Adipocyte (in vitro differentiated cells): ENCODE measurements at regions not wholly inside any gene's neighbourhood (a gene's known extent, or its start where the extent isn't known, plus 50 kb on each side); places are given as distances from the start of the nearest gene placed in this dataset.

Experiments
- DNase-seq: peaks from one replicate; pipeline ENCODE4 v3.0.0-alpha.2; 2015; ENCODE audit warnings: low read depth
- H3K27me3 ChIP-seq: replicated peaks from 2 replicates; pipeline ENCODE4 v1.7.0; 2013; ENCODE audit warnings: mild to moderate bottlenecking, low read length, moderate library complexity; ENCODE audit not compliant: control insufficient read depth, insufficient read depth
- H3K36me3 ChIP-seq: 2 replicates; pipeline ENCODE4 v1.7.0; 2013; ENCODE audit warnings: low read length, mild to moderate bottlenecking, moderate library complexity; ENCODE audit not compliant: control insufficient read depth, insufficient read depth, severe bottlenecking
- H3K4me1 ChIP-seq: 2 replicates; pipeline ENCODE4 v1.7.0; 2013; ENCODE audit warnings: mild to moderate bottlenecking, low read length, moderate library complexity; ENCODE audit not compliant: control insufficient read depth, insufficient read depth
- H3K4me3 ChIP-seq: 2 replicates; pipeline ENCODE4 v1.7.0; 2013; ENCODE audit warnings: mild to moderate bottlenecking, low read length, moderate library complexity
- H3K9ac ChIP-seq: 2 replicates; pipeline ENCODE4 v1.7.0; 2013; ENCODE audit warnings: mild to moderate bottlenecking, low read length, moderate library complexity
- H3K9me3 ChIP-seq: 2 replicates; pipeline ENCODE4 v1.7.0; 2013; ENCODE audit warnings: mild to moderate bottlenecking, low read length, moderate library complexity; ENCODE audit not compliant: control insufficient read depth

DNA sequence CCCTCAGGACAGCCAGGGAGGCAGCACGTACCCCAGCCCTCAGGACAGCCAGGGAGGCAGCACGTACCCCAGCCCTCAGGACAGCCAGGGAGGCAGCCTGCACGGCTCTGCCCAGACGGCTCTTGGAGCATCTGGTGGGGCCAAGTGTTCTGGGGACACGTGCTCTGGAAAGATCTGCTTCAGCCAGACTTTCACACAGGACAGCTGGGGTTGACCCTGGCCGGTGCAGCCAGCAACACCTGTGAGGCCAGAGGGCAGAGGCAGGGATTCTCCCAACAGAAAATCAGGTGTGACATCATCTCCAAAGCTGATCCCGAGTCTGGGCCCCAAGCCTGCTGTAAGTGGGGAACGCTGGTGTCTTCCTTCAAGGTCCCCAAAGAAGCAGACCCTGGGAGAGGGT lies 55.5 kb upstream of the SLCO4A1 start:
- peaks cover 38% of the 10 kb centered on the region for H3K27me3 ChIP-seq
- no peak for DNase-seq
- no peaks in the 10 kb centered on the region for H3K9me3 ChIP-seq
- H3K36me3 ChIP-seq, result no peaks in the 10 kb centered on the region
- H3K9ac ChIP-seq, result no peak overlapping the region
- H3K4me1 ChIP-seq, result peaks cover 25% of the 10 kb centered on the region
- H3K4me3 ChIP-seq, result no peak overlapping the region

DNA sequence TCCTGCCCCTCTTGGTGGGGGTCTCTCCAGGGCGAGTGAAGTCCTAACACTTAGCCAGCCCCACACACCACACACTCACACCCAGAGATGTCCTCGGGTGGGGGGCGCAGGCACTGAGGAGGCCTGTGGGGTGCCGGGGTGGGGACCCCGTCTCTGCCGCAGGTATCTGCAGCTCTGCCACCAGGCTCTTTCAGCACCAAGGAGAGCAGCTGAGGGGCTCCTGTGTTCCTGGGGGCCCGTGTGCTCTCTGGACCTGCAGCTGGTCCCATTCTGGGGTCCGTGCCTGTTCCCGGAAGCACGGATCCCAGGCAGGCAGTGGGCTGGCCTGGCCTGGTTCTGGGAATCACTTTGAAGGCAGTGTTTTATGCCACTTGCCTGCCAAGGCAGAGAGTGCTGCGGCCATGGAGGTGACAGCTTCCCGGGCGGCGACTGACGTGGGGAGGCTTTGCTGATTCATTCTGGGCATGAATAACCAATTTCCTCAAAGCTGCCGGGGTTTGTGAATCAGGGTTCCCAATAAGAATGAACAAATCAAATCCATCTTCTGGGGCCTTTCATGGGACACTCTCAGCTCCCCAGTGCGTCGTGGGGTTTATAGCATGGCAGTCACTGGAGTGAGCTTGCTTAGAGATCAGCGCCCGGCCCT lies 54.4 kb upstream of the SLCO4A1 start:
- DNase-seq, result peak; percentile 26
- Histone ChIP-seq H3K4me3 (no peak overlapping the region), H3K36me3 (no peaks in the 10 kb centered on the region), H3K4me1 (peaks cover 25% of the 10 kb centered on the region), H3K27me3 (peaks cover 29% of the 10 kb centered on the region), H3K9ac (no peak overlapping the region), H3K9me3 (no peaks in the 10 kb centered on the region)

DNA sequence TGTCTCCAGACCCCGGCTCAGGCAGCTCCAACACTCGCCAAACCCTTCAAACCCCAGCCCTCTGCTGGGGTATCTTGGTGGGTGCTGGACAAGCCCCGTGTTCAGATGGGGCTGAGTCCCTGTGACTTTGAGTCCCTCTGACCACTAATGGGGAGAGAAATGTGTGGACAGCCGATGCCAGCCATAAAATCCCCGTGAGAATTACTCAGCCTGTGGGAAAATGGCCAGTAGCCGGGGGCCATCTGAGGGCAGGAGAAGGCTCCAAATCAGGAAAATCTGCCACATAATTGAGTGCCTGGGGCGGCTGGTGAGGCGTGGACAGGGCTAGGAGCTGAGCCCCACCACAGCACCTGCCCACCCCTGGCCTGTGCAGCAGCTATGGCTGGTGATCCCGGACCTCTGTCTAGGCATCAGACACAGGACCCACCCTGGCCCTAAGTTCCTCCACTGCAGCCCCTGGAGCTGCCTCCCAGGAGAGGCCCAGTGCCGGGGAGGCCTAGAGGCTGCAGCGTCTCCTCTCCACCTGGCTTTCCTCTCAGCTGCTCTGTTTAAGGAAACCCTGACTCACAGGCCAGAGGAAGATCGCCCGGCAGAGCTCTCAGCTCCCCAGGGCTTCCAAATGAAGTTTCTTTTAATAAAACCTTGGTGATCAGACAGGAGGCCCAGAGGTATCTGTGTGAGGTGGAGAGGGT lies 53.7 kb upstream of the SLCO4A1 start:
- Histone ChIP-seq H3K27me3 (peaks cover 24% of the 10 kb centered on the region), H3K9ac (no peak overlapping the region), H3K4me3 (no peak overlapping the region), H3K4me1 (peaks cover 25% of the 10 kb centered on the region), H3K9me3 (no peaks in the 10 kb centered on the region), H3K36me3 (no peaks in the 10 kb centered on the region)
- no peak for DNase-seq

DNA sequence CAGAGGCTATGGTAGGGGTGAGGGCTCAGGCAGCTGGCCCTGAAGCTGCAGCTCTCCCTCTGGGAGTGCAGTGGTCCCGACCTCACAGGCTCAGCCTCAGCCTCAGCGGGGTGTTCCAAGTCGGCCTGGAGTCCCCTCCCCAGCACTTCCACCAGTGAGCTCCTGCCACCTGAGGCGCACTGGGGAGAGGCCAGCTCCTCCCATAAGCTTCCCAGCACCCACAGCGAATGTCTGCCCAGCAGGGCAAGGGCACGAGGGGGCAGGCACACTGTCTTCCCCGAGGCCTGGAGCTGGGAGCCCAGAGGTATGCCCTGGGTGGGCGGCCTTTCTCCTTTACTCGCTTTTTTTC lies 53.2 kb upstream of the SLCO4A1 start:
- Histone ChIP-seq H3K4me1 (peaks cover 25% of the 10 kb centered on the region), H3K9ac (no peak overlapping the region), H3K4me3 (no peak overlapping the region), H3K9me3 (no peaks in the 10 kb centered on the region), H3K36me3 (no peaks in the 10 kb centered on the region), H3K27me3 (peaks cover 22% of the 10 kb centered on the region)
- no peak for DNase-seq

DNA sequence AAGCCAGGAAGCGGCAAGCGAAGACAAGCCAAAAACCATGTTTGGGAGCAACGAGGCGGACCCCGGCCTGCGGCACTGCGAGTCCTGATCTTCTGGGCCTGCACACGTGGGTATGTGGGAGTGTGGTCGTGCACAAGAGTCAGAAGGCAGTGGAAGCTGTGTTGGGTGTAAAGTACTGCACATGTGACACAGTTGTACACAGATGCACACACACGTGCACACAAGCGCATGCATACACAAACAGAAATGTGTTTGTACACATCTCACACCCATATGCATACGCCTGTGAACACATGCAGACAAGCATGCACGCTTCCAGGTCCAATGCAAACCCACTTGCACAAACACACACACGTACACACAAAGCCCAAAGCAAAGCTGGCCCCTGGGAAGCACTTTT lies 52.6 kb upstream of the SLCO4A1 start:
- no peak overlapping the region for H3K9ac ChIP-seq
- DNase-seq, result no peak
- H3K4me3 ChIP-seq, result no peak overlapping the region
- no peaks in the 10 kb centered on the region for H3K9me3 ChIP-seq
- peaks cover 25% of the 10 kb centered on the region for H3K4me1 ChIP-seq
- H3K36me3 ChIP-seq, result no peaks in the 10 kb centered on the region
- H3K27me3 ChIP-seq, result peaks cover 20% of the 10 kb centered on the region

DNA sequence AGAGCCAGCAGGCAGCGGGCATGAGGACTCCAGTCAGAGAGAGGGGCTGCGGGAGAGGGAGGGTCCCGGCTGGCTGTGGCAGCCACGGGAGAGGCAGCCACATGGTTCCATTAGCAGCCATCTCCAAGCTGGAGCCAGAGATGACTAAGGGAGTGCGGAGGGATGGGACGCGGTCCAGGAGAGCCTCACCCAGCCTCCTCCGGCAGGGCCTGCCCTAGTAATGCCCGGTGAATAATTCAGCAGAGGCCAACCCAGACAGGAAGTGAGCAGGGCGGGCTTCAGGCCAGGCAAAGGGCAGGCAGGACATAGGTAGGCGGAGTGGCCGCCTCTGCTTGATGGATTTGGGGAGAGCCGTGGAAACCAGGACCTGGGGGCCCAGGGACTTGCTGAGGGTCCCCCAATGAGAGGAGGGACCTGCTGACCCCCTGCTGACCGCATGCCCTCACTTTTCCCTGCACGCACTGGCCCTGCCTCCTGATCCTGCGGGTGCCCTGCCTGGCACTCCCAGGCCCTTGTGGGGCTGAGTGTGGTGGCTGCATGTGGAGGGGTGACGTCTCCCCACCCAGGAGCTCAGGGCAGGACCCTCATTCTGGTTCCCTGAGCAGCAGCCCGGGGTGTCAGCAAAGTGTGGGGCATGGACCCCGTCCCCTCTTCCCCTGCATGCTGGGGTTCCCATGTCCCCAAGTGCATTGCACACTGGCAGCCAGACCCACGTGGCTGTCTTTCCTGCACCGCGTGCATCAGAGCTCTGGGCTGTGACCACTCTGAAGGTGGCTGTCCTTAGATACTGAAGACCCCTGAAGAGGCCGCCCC lies 51.8 kb upstream of the SLCO4A1 start:
- H3K4me3 ChIP-seq, result no peak overlapping the region
- no peaks in the 10 kb centered on the region for H3K36me3 ChIP-seq
- no peak overlapping the region for H3K9ac ChIP-seq
- DNase-seq, result peak; percentile 45
- peaks cover 29% of the 10 kb centered on the region for H3K4me1 ChIP-seq
- H3K9me3 ChIP-seq, result no peaks in the 10 kb centered on the region
- H3K27me3 ChIP-seq, result peaks cover 20% of the 10 kb centered on the region

DNA sequence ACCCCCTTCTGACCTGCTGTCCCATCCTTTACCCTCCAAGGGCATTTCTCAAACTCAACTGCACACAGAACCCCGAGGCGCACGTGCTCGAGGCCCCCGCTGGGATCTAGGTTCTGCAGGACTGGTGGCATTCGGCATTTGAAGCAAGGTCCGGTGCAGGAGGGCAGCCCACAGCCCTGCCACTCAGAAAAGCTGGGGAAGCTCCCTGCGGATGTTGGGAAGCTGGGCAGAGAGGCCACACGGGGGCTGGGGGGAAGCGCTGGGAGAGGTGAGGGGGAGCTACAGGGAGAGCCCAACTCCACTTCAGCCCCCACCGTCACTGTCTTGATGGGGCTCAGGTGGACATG lies 51.2 kb upstream of the SLCO4A1 start:
- Histone ChIP-seq H3K9ac (no peak overlapping the region), H3K36me3 (no peaks in the 10 kb centered on the region), H3K27me3 (peaks cover 14% of the 10 kb centered on the region), H3K4me1 (peaks cover 30% of the 10 kb centered on the region), H3K4me3 (no peak overlapping the region), H3K9me3 (no peaks in the 10 kb centered on the region)
- DNase-seq, result no peak

DNA sequence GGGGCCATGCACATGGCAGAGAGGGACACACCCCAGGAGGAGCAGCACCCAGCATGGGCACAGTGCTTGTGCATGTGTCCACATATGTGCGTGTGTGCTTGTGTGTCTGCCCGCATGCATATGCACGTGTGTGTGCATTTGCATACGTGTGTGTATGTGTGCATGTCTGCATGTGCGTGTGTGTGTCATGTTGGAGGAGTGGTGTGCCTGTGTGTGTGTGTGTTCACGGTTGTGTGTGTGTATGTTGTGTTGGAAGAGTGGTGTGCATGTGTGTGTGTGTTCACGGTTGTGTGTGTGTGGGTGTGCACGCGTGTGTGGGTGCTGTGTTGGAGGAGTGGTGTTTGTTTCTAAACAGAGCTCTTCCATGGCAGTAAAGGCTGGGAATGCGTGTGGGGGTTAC lies 50.7 kb upstream of the SLCO4A1 start:
- Histone ChIP-seq H3K27me3 (peaks cover 15% of the 10 kb centered on the region), H3K9ac (no peak overlapping the region), H3K4me3 (no peak overlapping the region), H3K4me1 (peaks cover 30% of the 10 kb centered on the region), H3K9me3 (no peaks in the 10 kb centered on the region), H3K36me3 (no peaks in the 10 kb centered on the region)
- DNase-seq, result no peak
